Psoas muscle (tissue), 7 donors: ENCODE measurements at regions not wholly inside any gene's neighbourhood (a gene's known extent, or its start where the extent isn't known, plus 50 kb on each side); places are given as distances from the start of the nearest gene placed in this dataset.

Source experiments
- ATAC-seq, 4 donors: fragments of 200-7000 bp; cut with Tn5 transposase; one replicate each; pipeline ENCODE4 v1.9.1; 2020; ENCODE audit warnings: moderate library complexity in 3 of 4, mild to moderate bottlenecking in 2 of 4
- DNase-seq, 2 donors: peaks; one replicate each; pipeline ENCODE4 v3.0.0-alpha.2; 2020
- H3K27ac ChIP-seq: fragments of 200-600 bp; one replicate; pipeline ENCODE4 v1.8.0; 2022
- H3K27me3 ChIP-seq, 3 donors: fragments of 200-600 bp in 1 of 3; one replicate each; pipeline versions ENCODE4 v1.6.1 to v1.8.0; 2013 to 2022; ENCODE audit warnings: low read length in 2 of 3, mild to moderate bottlenecking in 2 of 3, moderate library complexity in 1 of 3; ENCODE audit not compliant: insufficient read depth in 3 of 3
- H3K36me3 ChIP-seq, 2 donors: fragments of 200-600 bp in 1 of 2; one replicate each; pipeline versions ENCODE4 v1.6.1 to v1.8.0; 2013 to 2022; ENCODE audit warnings: low read depth in 1 of 2, mild to moderate bottlenecking in 1 of 2, moderate library complexity in 1 of 2; ENCODE audit not compliant: insufficient read depth in 1 of 2
- H3K4me1 ChIP-seq: fragments of 200-600 bp; one replicate; pipeline ENCODE4 v1.8.0; 2022
- H3K4me3 ChIP-seq: fragments of 200-600 bp; one replicate; pipeline ENCODE4 v1.8.0; 2022; ENCODE audit warnings: mild to moderate bottlenecking
- H3K9me3 ChIP-seq: fragments of 200-600 bp; one replicate; pipeline ENCODE4 v1.8.0; 2022
- CTCF ChIP-seq: fragments of 200-600 bp; IDR thresholded peaks from one replicate; pipeline ENCODE4 v1.8.0; 2022; ENCODE audit warnings: antibody characterized with exemption
- WGBS, 3 donors: extraction: QIAGEN DNeasy Blood & Tissue Kit; methylation state at CpG; one replicate each; pipeline versions ENCODE4 v1.1.6 to v1.1.7; 2013; 5-methylcytosine and 5-hydroxymethylcytosine counted together
- intact Hi-C, 2 donors: fragments of 100-400 bp; cut with DNase I; formaldehyde crosslinking; loops; one replicate each; pipeline versions ENCODE4 v1.11.0 to v1.14.2; 2022
- donor health status: healthy with polysubstance abuse.
- donor health status: DM: no; HTN: no; CAD: no; lungs with moderate emphysema.
- donor health status: Bipolar disorder and iron deficiency.
- donor health status: healthy.
- donor health status: DM: yes; HTN: yes; CAD: no.
- donor health status: DM: no; HTN: no; CAD: no.
- donor health status: DM: yes; HTN: yes; CAD: no.

DNA sequence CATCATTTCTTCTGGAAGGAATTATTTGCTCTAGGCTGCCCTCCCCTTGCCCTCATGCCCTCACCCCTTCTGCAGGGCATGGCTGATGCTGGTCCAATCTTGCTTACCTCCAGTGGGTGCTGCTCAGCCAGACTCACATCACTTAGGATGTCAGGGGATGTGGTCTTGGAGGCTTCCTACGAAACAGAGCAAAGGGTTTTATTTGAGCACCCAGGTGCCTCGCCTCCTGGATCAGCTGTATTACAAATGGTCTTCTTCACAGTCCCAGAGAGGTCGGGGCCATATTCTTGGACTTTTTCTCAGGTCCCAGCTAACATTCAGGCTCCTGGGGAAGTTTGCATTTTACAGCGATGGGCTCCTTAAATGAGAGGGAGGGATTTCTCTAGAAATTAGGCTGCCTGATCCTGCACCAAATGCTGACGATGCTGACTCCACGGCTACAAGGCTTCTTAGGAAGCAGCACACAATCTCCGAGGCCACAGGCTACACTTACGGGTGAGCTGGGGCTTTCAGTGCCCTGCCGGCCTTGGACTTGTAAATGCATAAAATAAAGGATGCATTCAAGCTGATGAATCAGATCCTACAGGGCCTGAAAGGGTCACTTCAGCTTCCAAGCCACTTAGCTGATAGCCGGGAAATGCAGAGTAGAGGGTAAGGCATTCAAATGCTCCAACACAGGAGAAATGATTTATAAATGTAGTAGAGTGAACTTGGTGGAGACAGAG is 159.8 kb upstream of the ECI2 start:
- intact Hi-C loops, result no loop called here
- no peak for DNase-seq
- no peak for TF ChIP-seq CTCF
- 90 to 92% (median 91%) methylated on average over 10 of the region's 10 CpGs for WGBS, 3 donors
- Histone ChIP-seq H3K4me3 (no peak overlapping the region), H3K4me1 (no peaks in the 10 kb centered on the region), H3K36me3 (no peaks in the 10 kb centered on the region), H3K9me3 (peaks cover 6% of the 10 kb centered on the region), H3K27ac (no peak overlapping the region), H3K27me3 (no peaks in the 10 kb centered on the region)
- no peak for ATAC-seq

- Histone ChIP-seq H3K9me3 (peaks cover 6% of the 10 kb centered on the region), H3K27me3 (no peaks in the 10 kb centered on the region), H3K36me3 (no peaks in the 10 kb centered on the region), H3K4me1 (no peaks in the 10 kb centered on the region), H3K4me3 (no peak overlapping the region), H3K27ac (no peak overlapping the region)
- no peak for TF ChIP-seq CTCF
- DNase-seq, result no peak
- intact Hi-C loops, result no loop called here
- ATAC-seq, result no peak
- 91 to 93% (median 93%) methylated on average over 9 of the region's 9 CpGs for WGBS, 3 donors
These were observed 159.3 kb upstream of the ECI2 start for GRCh38 chr6:4294636-4295035.

DNA sequence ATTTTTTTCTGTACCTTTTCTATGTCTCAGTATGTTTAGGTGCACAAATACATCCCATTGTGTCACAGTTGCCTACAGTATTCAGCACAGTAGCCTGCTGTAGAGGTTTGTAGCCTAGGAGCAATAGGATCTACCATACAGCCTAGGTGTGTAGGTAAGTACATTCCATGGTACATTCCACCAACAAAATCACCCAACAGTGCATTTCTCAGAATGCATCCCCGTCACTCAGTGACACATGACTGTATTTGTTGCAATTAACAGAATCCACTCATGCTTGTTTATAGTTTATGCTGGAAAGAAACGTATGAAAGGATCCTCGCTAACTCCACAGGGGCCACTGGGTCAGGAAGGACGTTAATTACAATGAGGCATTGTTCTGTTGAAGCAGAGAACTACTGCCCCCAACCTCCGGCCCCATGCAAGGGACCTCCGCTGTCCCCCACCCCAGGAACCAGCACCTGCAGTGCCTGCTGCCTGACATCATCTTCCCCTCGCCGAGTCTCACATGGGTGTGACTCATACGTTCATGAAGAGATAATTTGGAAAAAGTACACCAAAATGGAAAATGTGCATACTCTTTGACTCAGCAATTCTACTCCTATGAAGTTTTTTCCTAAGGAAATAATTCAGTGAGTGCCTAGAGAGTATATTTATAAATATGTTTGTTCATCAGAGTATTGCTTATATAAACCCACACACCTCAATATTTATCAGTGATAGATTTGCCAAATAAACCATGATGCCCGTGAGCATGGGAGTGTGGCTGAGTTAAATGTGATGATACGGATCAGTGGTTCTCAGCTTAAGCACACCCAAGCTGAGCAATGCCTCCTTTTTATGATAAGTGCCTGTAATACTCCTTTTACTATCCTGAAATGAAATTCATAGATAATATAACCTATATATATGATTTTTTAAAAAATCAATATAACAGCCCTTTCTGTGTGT is 156.4 kb upstream of the ECI2 start:
- no peaks in the 10 kb centered on the region for H3K36me3 ChIP-seq

DNA sequence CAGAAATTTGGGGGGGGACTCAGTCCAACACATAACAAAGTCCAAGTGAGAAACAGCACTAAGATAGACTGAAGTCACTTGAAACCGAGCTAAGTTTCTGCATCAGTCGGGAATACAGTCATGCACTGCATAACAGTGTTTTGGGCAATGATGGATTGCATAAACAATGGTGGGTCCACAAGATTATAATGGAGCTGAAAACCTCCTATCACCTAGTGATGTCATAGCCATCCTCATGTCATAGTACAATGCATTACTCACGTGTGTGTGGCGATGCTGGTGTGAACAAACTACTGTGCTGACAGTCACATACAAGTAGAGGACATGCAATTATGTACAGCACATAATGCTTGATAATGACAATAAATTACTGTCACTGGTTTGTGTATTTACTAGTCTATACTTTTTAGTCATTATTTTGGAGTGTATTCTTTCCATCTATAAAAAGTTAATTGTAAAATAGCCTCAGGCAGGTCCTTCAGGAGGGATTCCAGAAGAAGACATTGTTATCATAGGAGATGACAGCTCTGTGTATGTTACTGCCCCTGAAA is 154.5 kb upstream of the ECI2 start:
- H3K36me3 ChIP-seq, result no peaks in the 10 kb centered on the region
- H3K4me3 ChIP-seq, result no peak overlapping the region
- no peaks in the 10 kb centered on the region for H3K9me3 ChIP-seq
- 90 to 97% (median 92%) methylated on average over 4 of the region's 4 CpGs for WGBS, 3 donors
- TF ChIP-seq CTCF, result no peak
- no peaks in the 10 kb centered on the region for H3K4me1 ChIP-seq
- H3K27ac ChIP-seq, result no peak overlapping the region
- ATAC-seq, result no peak
- no peaks in the 10 kb centered on the region for H3K27me3 ChIP-seq
- intact Hi-C loops, result loop anchor here (10.0 kb wide), 2 partner anchors 65 to 515 kb away; no protein-coding TSS in a partner anchor
- DNase-seq, result no peak

More for the DNA sequence above, 156.4 kb upstream of the ECI2 start:
- ATAC-seq (no peak), DNase-seq (no peak)
- Histone ChIP-seq H3K27me3 (no peaks in the 10 kb centered on the region), H3K9me3 (no peaks in the 10 kb centered on the region), H3K27ac (no peak overlapping the region), H3K4me1 (no peaks in the 10 kb centered on the region), H3K4me3 (no peak overlapping the region)
- TF ChIP-seq CTCF, result no peak
- intact Hi-C loops, result no loop called here
- 58 to 61% (median 59%) methylated on average over 11 of the region's 11 CpGs for WGBS, 3 donors
